Breast epithelium (tissue), 3 donors: ENCODE measurements at regions not wholly inside any gene's neighbourhood (a gene's known extent, or its start where the extent isn't known, plus 50 kb on each side); places are given as distances from the start of the nearest gene placed in this dataset.

Experiments used
- POLR2A ChIP-seq: fragments of 450-650 bp; IDR thresholded peaks from one replicate; pipeline ENCODE4 v1.6.1; 2016; ENCODE audit warnings: antibody characterized with exemption, mild to moderate bottlenecking, moderate library complexity
- POLR2AphosphoS5 ChIP-seq, 3 donors: sonication (generic); formaldehyde crosslinking; IDR thresholded peaks; one replicate each; pipeline ENCODE4 v1.6.1; 2017; ENCODE audit warnings: antibody characterized with exemption in 3 of 3
- TF ChIP-seq, protein P1 (sequence below), 3 donors: fragments of 450-650 bp; IDR thresholded peaks; one replicate each; pipeline ENCODE4 v1.5.1; 2016 to 2017; ENCODE audit warnings: antibody characterized with exemption in 3 of 3, mild to moderate bottlenecking in 3 of 3, moderate library complexity in 3 of 3

DNA sequence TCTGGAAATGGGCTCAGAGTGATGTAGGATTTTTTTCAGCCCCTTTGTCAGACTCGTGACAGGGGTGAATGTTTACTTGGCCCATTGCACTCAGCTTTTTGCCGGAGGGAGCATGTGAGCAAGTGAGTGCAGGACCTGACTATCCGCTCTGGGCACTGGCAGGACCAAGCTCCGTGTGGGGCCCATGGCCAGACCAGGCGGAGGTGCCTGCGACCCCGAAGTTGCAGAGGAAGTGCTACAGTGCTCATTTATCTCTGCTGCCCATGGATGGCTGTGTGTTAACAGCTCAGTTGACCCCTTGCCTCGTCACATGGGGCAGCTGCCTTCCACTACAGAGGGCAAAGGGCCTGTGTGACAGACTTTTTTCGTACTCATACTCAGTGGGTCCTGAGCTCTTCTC is 744.3 kb downstream of the IRX1 start:
- TF ChIP-seq POLR2A (no peak), POLR2AphosphoS5 (IDR thresholded peaks at IDR 0.05) (no peak)
- TF ChIP-seq, protein P1, sequence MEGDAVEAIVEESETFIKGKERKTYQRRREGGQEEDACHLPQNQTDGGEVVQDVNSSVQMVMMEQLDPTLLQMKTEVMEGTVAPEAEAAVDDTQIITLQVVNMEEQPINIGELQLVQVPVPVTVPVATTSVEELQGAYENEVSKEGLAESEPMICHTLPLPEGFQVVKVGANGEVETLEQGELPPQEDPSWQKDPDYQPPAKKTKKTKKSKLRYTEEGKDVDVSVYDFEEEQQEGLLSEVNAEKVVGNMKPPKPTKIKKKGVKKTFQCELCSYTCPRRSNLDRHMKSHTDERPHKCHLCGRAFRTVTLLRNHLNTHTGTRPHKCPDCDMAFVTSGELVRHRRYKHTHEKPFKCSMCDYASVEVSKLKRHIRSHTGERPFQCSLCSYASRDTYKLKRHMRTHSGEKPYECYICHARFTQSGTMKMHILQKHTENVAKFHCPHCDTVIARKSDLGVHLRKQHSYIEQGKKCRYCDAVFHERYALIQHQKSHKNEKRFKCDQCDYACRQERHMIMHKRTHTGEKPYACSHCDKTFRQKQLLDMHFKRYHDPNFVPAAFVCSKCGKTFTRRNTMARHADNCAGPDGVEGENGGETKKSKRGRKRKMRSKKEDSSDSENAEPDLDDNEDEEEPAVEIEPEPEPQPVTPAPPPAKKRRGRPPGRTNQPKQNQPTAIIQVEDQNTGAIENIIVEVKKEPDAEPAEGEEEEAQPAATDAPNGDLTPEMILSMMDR (IDR thresholded peaks at IDR 0.05), result no peak
